HepG2 (cell line): ENCODE measurements at regions not wholly inside any gene's neighbourhood (a gene's known extent, or its start where the extent isn't known, plus 50 kb on each side); places are given as distances from the start of the nearest gene placed in this dataset.
"Not testable (repeated sequence)": the region's sequence is repeated elsewhere in the genome, so short reads cannot be mapped to it uniquely, and the experiment has no call there.

Source experiments
- KDM1A ChIP-seq: IDR thresholded peaks from 2 replicates; pipeline ENCODE4 v1.6.1; 2016; ENCODE audit warnings: missing compliant biosample characterization
- PAX8 ChIP-seq: sonication (generic); formaldehyde crosslinking; IDR thresholded peaks from 2 replicates; pipeline ENCODE4 v1.8.0; 2022; ENCODE audit warnings: mild to moderate bottlenecking, missing genetic modification reagents, borderline replicate concordance
- RAD21 ChIP-seq: fragments of 450-650 bp; formaldehyde crosslinking; IDR thresholded peaks from 2 replicates; pipeline ENCODE4 v1.5.0; 2020; ENCODE audit warnings: mild to moderate bottlenecking
- SATB2 ChIP-seq: sonication (generic); formaldehyde crosslinking; IDR thresholded peaks from 2 replicates; pipeline ENCODE4 v1.5.0; 2020; ENCODE audit warnings: missing genetic modification reagents
- ZBTB1 ChIP-seq: sonication (generic); formaldehyde crosslinking; IDR thresholded peaks from 2 replicates; pipeline ENCODE4 v1.4.0; 2020; ENCODE audit warnings: missing genetic modification reagents, borderline replicate concordance
- ZEB1 ChIP-seq: IDR thresholded peaks from 2 replicates; pipeline ENCODE4 v1.6.1; 2012; ENCODE audit warnings: mild to moderate bottlenecking, low read depth, inconsistent platforms; ENCODE audit not compliant: insufficient replicate concordance
- ZNF782 ChIP-seq: sonication (generic); formaldehyde crosslinking; IDR thresholded peaks from 2 replicates; pipeline ENCODE4 v1.4.0; 2020; ENCODE audit warnings: missing genetic modification reagents, mild to moderate bottlenecking, borderline replicate concordance

DNA sequence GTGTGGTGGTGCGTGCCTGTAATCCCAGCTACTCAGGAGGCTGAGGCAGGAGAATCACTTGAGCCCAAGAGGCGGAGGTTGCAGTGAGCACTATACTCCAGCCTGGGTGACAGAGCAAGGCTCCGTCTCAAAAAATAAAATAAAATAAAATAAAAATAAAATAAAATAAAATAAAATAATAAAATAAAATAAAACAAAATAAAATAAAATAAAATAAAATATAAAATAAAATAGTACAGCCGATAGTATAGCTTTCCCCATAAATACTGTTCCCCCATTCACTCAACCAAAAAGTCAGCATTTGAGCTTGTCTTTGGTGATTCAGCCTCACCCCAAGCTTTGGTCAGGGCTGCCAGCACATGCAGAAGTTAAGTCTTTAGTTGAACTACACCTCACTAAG lies 144.2 kb upstream of the TRPC5 start:
- TF ChIP-seq ZBTB1 (CRISPR knock-in tag); ZEB1; KDM1A (CRISPR knock-in tag); SATB2 (CRISPR knock-in tag); PAX8 (CRISPR knock-in tag); RAD21 (CRISPR knock-in tag); ZNF782 (CRISPR knock-in tag): not testable (repeated sequence)
